Endothelial cell of umbilical vein (primary cell): ENCODE measurements at regions not wholly inside any gene's neighbourhood (a gene's known extent, or its start where the extent isn't known, plus 50 kb on each side); places are given as distances from the start of the nearest gene placed in this dataset.

Experiments used
- BruUV-seq: library from RNA; stranded (reverse); fragments of 400-500 nt; replicated peaks from 2 replicates; lab custom pipeline; 2021; lab: Mats Ljungman, UMichigan
- CTCF ChIA-PET: fragments of 300-600, 350-600 bp; sonication (Branson Sonifier 250); formaldehyde crosslinking; loops from one replicate; lab custom pipeline; 2021; ENCODE audit warnings: antibody characterized with exemption, inconsistent platforms; lab: Charles Lee
- POLR2A ChIA-PET: fragments of 300-600, 350-600 bp; sonication (Branson Sonifier 250); formaldehyde crosslinking; loops from one replicate; lab custom pipeline; 2021; ENCODE audit warnings: antibody characterized with exemption, inconsistent platforms; lab: Charles Lee
- DNase-seq: peaks from one replicate; pipeline ENCODE4 v3.0.0-alpha.2; 2011; ENCODE audit warnings: low read depth, low spot score
- FAIRE-seq: peaks from 2 replicates; lab custom pipeline; 2011; peaks lifted over from hg19 to GRCh38; lab: Jason Lieb, UNC
- H2AFZ ChIP-seq: 2 replicates; pipeline ENCODE4 v1.6.0; 2012; ENCODE audit warnings: low read depth, low read length, control low read depth, inconsistent platforms
- H3K27ac ChIP-seq: 2 replicates; pipeline ENCODE4 v1.5.1; 2011; ENCODE audit warnings: low read depth, mild to moderate bottlenecking, control low read depth, low read length, moderate library complexity; ENCODE audit not compliant: insufficient read depth
- H3K27me3 ChIP-seq, 2 experiments: 2 replicates each; pipeline versions ENCODE4 v1.6.0 to v1.6.1; 2011; ENCODE audit warnings: low read length in 2 of 2, mixed read lengths in 1 of 2; ENCODE audit not compliant: control insufficient read depth in 2 of 2, insufficient read depth in 2 of 2
- H3K36me3 ChIP-seq, 2 experiments: 2 replicates in 1 of 2; 3 replicates in 1 of 2; pipeline ENCODE4 v1.5.1; 2011; ENCODE audit warnings: low read length in 2 of 2, mild to moderate bottlenecking in 1 of 2, moderate library complexity in 1 of 2; ENCODE audit not compliant: control insufficient read depth in 2 of 2, insufficient read depth in 2 of 2; ENCODE audit errors: extremely low read depth in 1 of 2
- H3K4me1 ChIP-seq: 3 replicates; pipeline ENCODE4 v1.5.1; 2011; ENCODE audit warnings: mild to moderate bottlenecking, low read length; ENCODE audit not compliant: control insufficient read depth, insufficient read depth; ENCODE audit errors: extremely low read depth
- H3K4me2 ChIP-seq: 2 replicates; pipeline ENCODE4 v1.6.1; 2011; ENCODE audit warnings: low read length, control low read depth, mixed read lengths; ENCODE audit not compliant: insufficient read depth
- H3K4me3 ChIP-seq, 3 experiments: fragments of 200-600 bp in 1 of 3; sonication (generic), shearing (Covaris generic) in 1 of 3; replicated peaks in 1 of 3; 2 replicates each; pipeline ENCODE4 v1.5.1; 2011 to 2016; ENCODE audit warnings: control low read depth in 3 of 3, low read length in 3 of 3, mild to moderate bottlenecking in 2 of 3, inconsistent platforms in 1 of 3, low read depth in 1 of 3, moderate library complexity in 1 of 3; ENCODE audit not compliant: insufficient read depth in 1 of 3
- H3K79me2 ChIP-seq: 2 replicates; pipeline ENCODE4 v1.6.0; 2012; ENCODE audit warnings: low read length, inconsistent platforms; ENCODE audit not compliant: control insufficient read depth, insufficient read depth
- H3K9ac ChIP-seq: replicated peaks from 2 replicates; pipeline ENCODE3; 2011; ENCODE audit warnings: low read length, control low read depth; ENCODE audit not compliant: insufficient read depth; ENCODE audit errors: extremely low read depth
- H3K9me1 ChIP-seq: replicated peaks from 3 replicates; pipeline ENCODE4 v1.6.0; 2011; ENCODE audit warnings: mild to moderate bottlenecking, low read length; ENCODE audit not compliant: control insufficient read depth, insufficient read depth; ENCODE audit errors: extremely low read depth
- H3K9me3 ChIP-seq: replicated peaks from 2 replicates; pipeline ENCODE4 v1.5.1; 2012; ENCODE audit warnings: low read length, inconsistent platforms; ENCODE audit not compliant: control insufficient read depth, insufficient read depth
- H4K20me1 ChIP-seq: replicated peaks from 2 replicates; pipeline ENCODE3; 2011; ENCODE audit warnings: mild to moderate bottlenecking, low read length; ENCODE audit not compliant: control insufficient read depth, insufficient read depth; ENCODE audit errors: extremely low read depth
- EZH2 ChIP-seq: IDR thresholded peaks from 2 replicates; pipeline ENCODE4 v1.6.1; 2012; ENCODE audit warnings: borderline replicate concordance, low read depth, mild to moderate bottlenecking, moderate library complexity, low read length, inconsistent platforms; ENCODE audit not compliant: severe bottlenecking
- FOS ChIP-seq: IDR thresholded peaks from 2 replicates; pipeline ENCODE4 v1.6.1; 2011; ENCODE audit warnings: mild to moderate bottlenecking, low read length, moderate library complexity, borderline replicate concordance; ENCODE audit not compliant: insufficient read depth
- GATA2 ChIP-seq: IDR thresholded peaks from 2 replicates; pipeline ENCODE4 v1.7.0; 2011; ENCODE audit warnings: low read depth, mild to moderate bottlenecking, moderate library complexity, mixed read lengths, low read length; ENCODE audit not compliant: insufficient read length, insufficient read depth
- JUN ChIP-seq: IDR thresholded peaks from 2 replicates; pipeline ENCODE4 v1.6.1; 2011; ENCODE audit warnings: borderline replicate concordance, low read depth; ENCODE audit not compliant: insufficient read length, insufficient read depth
- MYC ChIP-seq: IDR thresholded peaks from one replicate; pipeline ENCODE4 v1.6.1; 2011; ENCODE audit warnings: mild to moderate bottlenecking, low read depth, low read length
- POLR2A ChIP-seq: IDR thresholded peaks from 2 replicates; pipeline ENCODE4 v1.6.1; 2012; ENCODE audit warnings: low read depth, mild to moderate bottlenecking, control low read depth, low read length
- POLR2AphosphoS5 ChIP-seq: IDR thresholded peaks from 2 replicates; pipeline ENCODE4 v1.6.1; 2012; ENCODE audit warnings: low read depth, mild to moderate bottlenecking, control low read depth, low read length, moderate library complexity; ENCODE audit not compliant: insufficient read depth
- dilution Hi-C: fragments of 300-500 bp; cut with MboI; formaldehyde crosslinking; loops from one replicate; pipeline ENCODE4 v1.15.0; 2019; ENCODE audit warnings: low sequenced_read_pairs; ENCODE audit not compliant: extremely low pct_ligation_motif_present
- intact Hi-C: fragments of 100-400 bp; cut with micrococcal nuclease; formaldehyde crosslinking; loops from one replicate; pipeline ENCODE4 v1.10.0; 2022
- TF ChIP-seq, protein P1 (sequence below), 2 donors: IDR thresholded peaks; 1 replicate in 1 of 2; 2 replicates in 1 of 2; pipeline ENCODE4 v1.5.1; 2011; ENCODE audit warnings: low read length in 2 of 2, mild to moderate bottlenecking in 2 of 2, moderate library complexity in 2 of 2, control low read depth in 1 of 2, inconsistent platforms in 1 of 2, low read depth in 1 of 2; ENCODE audit not compliant: insufficient read depth in 1 of 2; ENCODE audit errors: extremely low read depth in 1 of 2
- TF ChIP-seq, protein P2 (sequence below): IDR thresholded peaks from 2 replicates; pipeline ENCODE4 v1.6.1; 2011; ENCODE audit not compliant: insufficient read depth, insufficient read length

DNA sequence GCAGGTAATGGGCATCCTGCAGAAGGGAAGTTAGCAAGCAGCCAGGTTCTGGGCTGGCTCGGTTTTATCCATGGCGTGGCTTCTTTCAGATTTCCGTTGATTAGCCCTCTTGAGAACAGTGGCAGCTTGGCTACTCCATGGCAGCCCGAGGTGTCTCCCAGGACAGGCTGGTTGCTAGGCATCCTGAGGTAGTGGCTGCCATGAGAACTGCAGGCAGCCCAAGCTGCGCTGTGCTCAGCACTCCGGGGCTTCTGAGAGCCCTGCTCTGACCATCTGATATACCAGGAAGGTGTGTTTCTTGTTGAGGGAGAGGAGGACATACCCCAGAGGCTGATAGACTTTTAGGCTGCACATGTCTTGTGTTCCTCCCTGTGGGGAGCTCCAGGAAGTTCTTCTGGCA, 253.4 kb upstream of the CASK start:
- Histone ChIP-seq H3K27me3 (no peaks in the 10 kb centered on the region), H3K36me3 (no peaks in the 10 kb centered on the region), H3K9me3 (no peaks in the 10 kb centered on the region), H2AFZ (no peak overlapping the region), H3K4me1 (no peaks in the 10 kb centered on the region), H3K9ac (no peak overlapping the region), H3K79me2 (no peaks in the 10 kb centered on the region), H3K4me3 (no peak overlapping the region), H3K27ac (no peak overlapping the region), H4K20me1 (no peaks in the 10 kb centered on the region), H3K4me2 (no peak overlapping the region), H3K9me1 (no peaks in the 10 kb centered on the region)
- dilution Hi-C loops (no loop called here), intact Hi-C loops (no loop called here)
- CTCF ChIA-PET = no interaction called here
- TF ChIP-seq JUN = no peak
- TF ChIP-seq, protein P1, sequence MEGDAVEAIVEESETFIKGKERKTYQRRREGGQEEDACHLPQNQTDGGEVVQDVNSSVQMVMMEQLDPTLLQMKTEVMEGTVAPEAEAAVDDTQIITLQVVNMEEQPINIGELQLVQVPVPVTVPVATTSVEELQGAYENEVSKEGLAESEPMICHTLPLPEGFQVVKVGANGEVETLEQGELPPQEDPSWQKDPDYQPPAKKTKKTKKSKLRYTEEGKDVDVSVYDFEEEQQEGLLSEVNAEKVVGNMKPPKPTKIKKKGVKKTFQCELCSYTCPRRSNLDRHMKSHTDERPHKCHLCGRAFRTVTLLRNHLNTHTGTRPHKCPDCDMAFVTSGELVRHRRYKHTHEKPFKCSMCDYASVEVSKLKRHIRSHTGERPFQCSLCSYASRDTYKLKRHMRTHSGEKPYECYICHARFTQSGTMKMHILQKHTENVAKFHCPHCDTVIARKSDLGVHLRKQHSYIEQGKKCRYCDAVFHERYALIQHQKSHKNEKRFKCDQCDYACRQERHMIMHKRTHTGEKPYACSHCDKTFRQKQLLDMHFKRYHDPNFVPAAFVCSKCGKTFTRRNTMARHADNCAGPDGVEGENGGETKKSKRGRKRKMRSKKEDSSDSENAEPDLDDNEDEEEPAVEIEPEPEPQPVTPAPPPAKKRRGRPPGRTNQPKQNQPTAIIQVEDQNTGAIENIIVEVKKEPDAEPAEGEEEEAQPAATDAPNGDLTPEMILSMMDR (IDR thresholded peaks at IDR 0.05; ENCODE audit: extremely low read depth in 1 of 2, insufficient read depth in 1 of 2, low read depth in 1 of 2, low read length in 2 of 2) = no peak
- no peak for TF ChIP-seq FOS
- TF ChIP-seq MYC = no peak
- no peak for TF ChIP-seq GATA2
- no peak for TF ChIP-seq POLR2A
- TF ChIP-seq, protein P2, sequence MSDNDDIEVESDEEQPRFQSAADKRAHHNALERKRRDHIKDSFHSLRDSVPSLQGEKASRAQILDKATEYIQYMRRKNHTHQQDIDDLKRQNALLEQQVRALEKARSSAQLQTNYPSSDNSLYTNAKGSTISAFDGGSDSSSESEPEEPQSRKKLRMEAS = no peak
- no peak for TF ChIP-seq EZH2
- TF ChIP-seq POLR2AphosphoS5 = no peak
- DNase-seq = no peak
- FAIRE-seq = no peak
- POLR2A ChIA-PET = no interaction called here
- no TSS peak for BruUV-seq
